Neural cell (in vitro differentiated cells): ENCODE measurements at regions not wholly inside any gene's neighbourhood (a gene's known extent, or its start where the extent isn't known, plus 50 kb on each side); places are given as distances from the start of the nearest gene placed in this dataset.

Experiments
- H2AFZ ChIP-seq: fragments of 200-600, 300-800 bp; sonication (generic), shearing (Covaris generic); 2 replicates; pipeline ENCODE4 v1.6.0; 2014; ENCODE audit warnings: low read depth, mild to moderate bottlenecking, antibody characterized with exemption, low read length, moderate library complexity
- H3F3A ChIP-seq: fragments of 200-600 bp; shearing (Covaris generic); 2 replicates; pipeline ENCODE4 v1.6.1; 2016; ENCODE audit warnings: mild to moderate bottlenecking, moderate library complexity, mixed read lengths, antibody characterized with exemption, low read length; ENCODE audit not compliant: insufficient read depth, poor library complexity, severe bottlenecking
- H3K27ac ChIP-seq: fragments of 200-600, 300-800 bp; sonication (generic), shearing (Covaris generic); 2 replicates; pipeline ENCODE4 v1.5.1; 2014; ENCODE audit warnings: mild to moderate bottlenecking, low read length, moderate library complexity
- H3K27me3 ChIP-seq: fragments of 300-800, 200-600 bp; sonication (generic), shearing (Covaris generic); 2 replicates; pipeline ENCODE4 v1.6.0; 2014; ENCODE audit warnings: mild to moderate bottlenecking, low read depth, low read length, moderate library complexity; ENCODE audit not compliant: insufficient read depth
- H3K36me3 ChIP-seq: fragments of 300-800, 200-600 bp; sonication (generic), shearing (Covaris generic); 2 replicates; pipeline ENCODE4 v1.5.1; 2014; ENCODE audit warnings: mild to moderate bottlenecking, antibody characterized with exemption, low read length, moderate library complexity; ENCODE audit not compliant: insufficient read depth
- H3K4me2 ChIP-seq: fragments of 300-800, 200-600 bp; sonication (generic), shearing (Covaris generic); 2 replicates; pipeline ENCODE4 v1.6.0; 2014; ENCODE audit warnings: mild to moderate bottlenecking, low read length
- H3K4me3 ChIP-seq: fragments of 300-800, 200-600 bp; sonication (generic), shearing (Covaris generic); 2 replicates; pipeline ENCODE4 v1.5.1; 2014; ENCODE audit warnings: mild to moderate bottlenecking, low read length, moderate library complexity
- H3K79me2 ChIP-seq: fragments of 200-600 bp; shearing (Covaris generic); replicated peaks from 2 replicates; pipeline ENCODE4 v1.6.0; 2014; ENCODE audit warnings: mild to moderate bottlenecking, low read length, moderate library complexity; ENCODE audit not compliant: insufficient read depth
- H3K9ac ChIP-seq: fragments of 300-800, 200-600 bp; sonication (generic), shearing (Covaris generic); 2 replicates; pipeline ENCODE4 v1.6.1; 2016; ENCODE audit warnings: mild to moderate bottlenecking, low read length, mixed read lengths
- H3K9me2 ChIP-seq: fragments of 200-600 bp; shearing (Covaris generic); 2 replicates; pipeline ENCODE4 v1.6.1; 2016; ENCODE audit warnings: mild to moderate bottlenecking, low read length, mixed read lengths; ENCODE audit not compliant: insufficient read depth
- H3K9me3 ChIP-seq: fragments of 200-600, 300-800 bp; sonication (generic), shearing (Covaris generic); 2 replicates; pipeline ENCODE4 v1.6.1; 2016; ENCODE audit warnings: mild to moderate bottlenecking, mixed run types, low read length, moderate library complexity, mixed read lengths
- H4K20me1 ChIP-seq: fragments of 200-600 bp; shearing (Covaris generic); 2 replicates; pipeline ENCODE4 v1.6.1; 2016; ENCODE audit warnings: mild to moderate bottlenecking, mixed run types; ENCODE audit not compliant: insufficient read depth
- CTCF ChIP-seq: fragments of 450-650 bp; IDR thresholded peaks from 2 replicates; pipeline ENCODE4 v1.5.1; 2014; ENCODE audit warnings: antibody characterized with exemption, mild to moderate bottlenecking, moderate library complexity; ENCODE audit not compliant: poor library complexity, severe bottlenecking
- EP300 ChIP-seq: fragments of 450-650 bp; conservative IDR thresholded peaks from 2 replicates; pipeline ENCODE4 v1.6.1; 2014; ENCODE audit warnings: antibody characterized with exemption, mild to moderate bottlenecking, moderate library complexity; ENCODE audit not compliant: poor library complexity, severe bottlenecking
- EZH2 ChIP-seq: fragments of 200-600, 300-800 bp; shearing (Covaris generic), sonication (generic); IDR thresholded peaks from 2 replicates; pipeline ENCODE4 v1.6.1; 2014; ENCODE audit warnings: antibody characterized with exemption, low read length, borderline replicate concordance, mild to moderate bottlenecking; ENCODE audit not compliant: insufficient read depth, poor library complexity, severe bottlenecking
- MXI1 ChIP-seq: fragments of 450-650 bp; conservative IDR thresholded peaks from 2 replicates; pipeline ENCODE4 v1.6.1; 2014; ENCODE audit warnings: antibody characterized with exemption, mild to moderate bottlenecking; ENCODE audit not compliant: poor library complexity, severe bottlenecking
- POLR2AphosphoS5 ChIP-seq: IDR thresholded peaks from 2 replicates; pipeline ENCODE4 v1.6.1; 2012
- RAD21 ChIP-seq: fragments of 450-650 bp; conservative IDR thresholded peaks from 2 replicates; pipeline ENCODE4 v1.6.1; 2014; ENCODE audit warnings: antibody characterized with exemption, mild to moderate bottlenecking, moderate library complexity
- SMC3 ChIP-seq: fragments of 450-650 bp; conservative IDR thresholded peaks from 2 replicates; pipeline ENCODE4 v1.6.1; 2014; ENCODE audit warnings: antibody characterized with exemption, mild to moderate bottlenecking, moderate library complexity; ENCODE audit not compliant: poor library complexity
- TAF1 ChIP-seq: IDR thresholded peaks from 2 replicates; pipeline ENCODE4 v1.6.1; 2012; ENCODE audit warnings: low read depth
- TF ChIP-seq, protein P1 (sequence below): IDR thresholded peaks from 2 replicates; pipeline ENCODE4 v1.6.1; 2012; ENCODE audit warnings: borderline replicate concordance

GRCh38 chr11:96658436-96658835 is 268.6 kb downstream of the JRKL start:
- Histone ChIP-seq H3K9me2 (no peaks in the 10 kb centered on the region), H2AFZ (no peak overlapping the region), H3K27me3 (no peaks in the 10 kb centered on the region), H3K4me2 (no peak overlapping the region), H3F3A (no peaks in the 10 kb centered on the region), H3K9ac (no peak overlapping the region), H3K27ac (no peak overlapping the region), H3K9me3 (no peaks in the 10 kb centered on the region), H3K36me3 (no peaks in the 10 kb centered on the region), H3K79me2 (no peaks in the 10 kb centered on the region), H4K20me1 (no peaks in the 10 kb centered on the region), H3K4me3 (no peak overlapping the region)
- TF ChIP-seq POLR2AphosphoS5 (no peak), EP300 (no peak), SMC3 (no peak), TAF1 (no peak), RAD21 (no peak), MXI1 (no peak), EZH2 (no peak), CTCF (no peak)
- TF ChIP-seq, protein P1, sequence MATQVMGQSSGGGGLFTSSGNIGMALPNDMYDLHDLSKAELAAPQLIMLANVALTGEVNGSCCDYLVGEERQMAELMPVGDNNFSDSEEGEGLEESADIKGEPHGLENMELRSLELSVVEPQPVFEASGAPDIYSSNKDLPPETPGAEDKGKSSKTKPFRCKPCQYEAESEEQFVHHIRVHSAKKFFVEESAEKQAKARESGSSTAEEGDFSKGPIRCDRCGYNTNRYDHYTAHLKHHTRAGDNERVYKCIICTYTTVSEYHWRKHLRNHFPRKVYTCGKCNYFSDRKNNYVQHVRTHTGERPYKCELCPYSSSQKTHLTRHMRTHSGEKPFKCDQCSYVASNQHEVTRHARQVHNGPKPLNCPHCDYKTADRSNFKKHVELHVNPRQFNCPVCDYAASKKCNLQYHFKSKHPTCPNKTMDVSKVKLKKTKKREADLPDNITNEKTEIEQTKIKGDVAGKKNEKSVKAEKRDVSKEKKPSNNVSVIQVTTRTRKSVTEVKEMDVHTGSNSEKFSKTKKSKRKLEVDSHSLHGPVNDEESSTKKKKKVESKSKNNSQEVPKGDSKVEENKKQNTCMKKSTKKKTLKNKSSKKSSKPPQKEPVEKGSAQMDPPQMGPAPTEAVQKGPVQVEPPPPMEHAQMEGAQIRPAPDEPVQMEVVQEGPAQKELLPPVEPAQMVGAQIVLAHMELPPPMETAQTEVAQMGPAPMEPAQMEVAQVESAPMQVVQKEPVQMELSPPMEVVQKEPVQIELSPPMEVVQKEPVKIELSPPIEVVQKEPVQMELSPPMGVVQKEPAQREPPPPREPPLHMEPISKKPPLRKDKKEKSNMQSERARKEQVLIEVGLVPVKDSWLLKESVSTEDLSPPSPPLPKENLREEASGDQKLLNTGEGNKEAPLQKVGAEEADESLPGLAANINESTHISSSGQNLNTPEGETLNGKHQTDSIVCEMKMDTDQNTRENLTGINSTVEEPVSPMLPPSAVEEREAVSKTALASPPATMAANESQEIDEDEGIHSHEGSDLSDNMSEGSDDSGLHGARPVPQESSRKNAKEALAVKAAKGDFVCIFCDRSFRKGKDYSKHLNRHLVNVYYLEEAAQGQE: no peak

- no peak overlapping the region for H2AFZ ChIP-seq
- H3K27ac ChIP-seq: no peak overlapping the region
- H3K79me2 ChIP-seq: no peaks in the 10 kb centered on the region
- H3K36me3 ChIP-seq: no peaks in the 10 kb centered on the region
- no peaks in the 10 kb centered on the region for H3K9me3 ChIP-seq
- H3F3A ChIP-seq: no peaks in the 10 kb centered on the region
- no peaks in the 10 kb centered on the region for H3K27me3 ChIP-seq
- H3K9ac ChIP-seq: no peak overlapping the region
- H4K20me1 ChIP-seq: no peaks in the 10 kb centered on the region
- TF ChIP-seq MXI1: no peak
- no peak for TF ChIP-seq POLR2AphosphoS5
- no peak for TF ChIP-seq CTCF
- TF ChIP-seq RAD21: no peak
- no peak for TF ChIP-seq SMC3
- TF ChIP-seq EZH2: no peak
- TF ChIP-seq TAF1: no peak
- TF ChIP-seq, protein P1: no peak
- no peak for TF ChIP-seq EP300
- no peaks in the 10 kb centered on the region for H3K9me2 ChIP-seq
- H3K4me3 ChIP-seq: no peak overlapping the region
- H3K4me2 ChIP-seq: no peak overlapping the region
Measured at GRCh38 chr11:96664110-96664509, 274.3 kb downstream of the JRKL start.
